ENCODE measurements at regions not wholly inside any gene's neighbourhood (a gene's known extent, or its start where the extent isn't known, plus 50 kb on each side); places are given as distances from the start of the nearest gene placed in this dataset.
"Not testable (repeated sequence)": the region's sequence is repeated elsewhere in the genome, so short reads cannot be mapped to it uniquely, and the experiment has no call there.

DNA sequence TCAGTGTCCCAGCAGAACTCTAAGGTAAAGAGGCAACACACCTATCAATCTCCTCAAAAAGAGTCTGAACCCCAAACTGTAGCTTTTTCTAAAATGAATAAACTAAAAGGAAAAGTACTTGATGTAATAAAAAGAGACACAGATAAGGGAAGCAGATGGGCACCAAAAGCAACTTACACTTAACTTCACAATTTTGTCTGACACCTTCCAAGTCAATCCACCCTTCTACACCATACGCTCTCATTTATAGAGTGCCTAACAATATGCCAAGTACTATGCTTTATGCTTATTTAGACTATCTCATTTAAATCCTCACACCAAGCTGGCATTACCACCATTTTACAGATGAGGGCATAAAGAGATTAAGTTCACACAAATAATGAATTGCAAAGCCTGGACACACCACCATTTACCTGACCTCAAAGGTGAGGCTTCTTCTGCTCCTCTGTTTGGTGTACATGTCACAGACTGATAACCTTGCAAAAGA is 90.6 kb upstream of the DST start:
- TF ChIP-seq, protein P1, sequence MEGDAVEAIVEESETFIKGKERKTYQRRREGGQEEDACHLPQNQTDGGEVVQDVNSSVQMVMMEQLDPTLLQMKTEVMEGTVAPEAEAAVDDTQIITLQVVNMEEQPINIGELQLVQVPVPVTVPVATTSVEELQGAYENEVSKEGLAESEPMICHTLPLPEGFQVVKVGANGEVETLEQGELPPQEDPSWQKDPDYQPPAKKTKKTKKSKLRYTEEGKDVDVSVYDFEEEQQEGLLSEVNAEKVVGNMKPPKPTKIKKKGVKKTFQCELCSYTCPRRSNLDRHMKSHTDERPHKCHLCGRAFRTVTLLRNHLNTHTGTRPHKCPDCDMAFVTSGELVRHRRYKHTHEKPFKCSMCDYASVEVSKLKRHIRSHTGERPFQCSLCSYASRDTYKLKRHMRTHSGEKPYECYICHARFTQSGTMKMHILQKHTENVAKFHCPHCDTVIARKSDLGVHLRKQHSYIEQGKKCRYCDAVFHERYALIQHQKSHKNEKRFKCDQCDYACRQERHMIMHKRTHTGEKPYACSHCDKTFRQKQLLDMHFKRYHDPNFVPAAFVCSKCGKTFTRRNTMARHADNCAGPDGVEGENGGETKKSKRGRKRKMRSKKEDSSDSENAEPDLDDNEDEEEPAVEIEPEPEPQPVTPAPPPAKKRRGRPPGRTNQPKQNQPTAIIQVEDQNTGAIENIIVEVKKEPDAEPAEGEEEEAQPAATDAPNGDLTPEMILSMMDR (IDR thresholded peaks at IDR 0.05; ENCODE audit: low read depth, low read length) = no peak
- no peak overlapping the region for H3K4me3 ChIP-seq (ENCODE audit: low read depth, low read length)

DNA sequence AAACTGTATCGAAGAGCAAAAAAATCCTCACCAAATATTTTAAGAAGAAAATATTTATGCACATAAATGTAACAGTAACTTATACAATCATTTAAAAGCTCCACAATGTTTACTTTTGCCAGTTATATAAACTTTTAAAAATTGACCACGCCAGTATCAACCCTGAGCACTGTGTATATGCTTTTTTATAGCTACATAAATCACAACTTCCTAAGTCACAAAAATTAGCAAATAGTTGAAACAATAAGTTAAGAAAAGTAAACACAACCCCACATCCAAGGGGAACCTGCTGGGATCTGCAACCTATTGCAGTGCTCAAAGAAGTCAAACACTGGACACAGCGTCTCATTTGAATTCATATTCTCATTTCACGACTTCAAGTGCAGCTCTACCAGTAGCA is 89.8 kb upstream of the DST start:
- H3K4me3 ChIP-seq (ENCODE audit: low read depth, low read length) = no peak overlapping the region
- TF ChIP-seq, protein P1 (IDR thresholded peaks at IDR 0.05; ENCODE audit: low read depth, low read length) = no peak

DNA sequence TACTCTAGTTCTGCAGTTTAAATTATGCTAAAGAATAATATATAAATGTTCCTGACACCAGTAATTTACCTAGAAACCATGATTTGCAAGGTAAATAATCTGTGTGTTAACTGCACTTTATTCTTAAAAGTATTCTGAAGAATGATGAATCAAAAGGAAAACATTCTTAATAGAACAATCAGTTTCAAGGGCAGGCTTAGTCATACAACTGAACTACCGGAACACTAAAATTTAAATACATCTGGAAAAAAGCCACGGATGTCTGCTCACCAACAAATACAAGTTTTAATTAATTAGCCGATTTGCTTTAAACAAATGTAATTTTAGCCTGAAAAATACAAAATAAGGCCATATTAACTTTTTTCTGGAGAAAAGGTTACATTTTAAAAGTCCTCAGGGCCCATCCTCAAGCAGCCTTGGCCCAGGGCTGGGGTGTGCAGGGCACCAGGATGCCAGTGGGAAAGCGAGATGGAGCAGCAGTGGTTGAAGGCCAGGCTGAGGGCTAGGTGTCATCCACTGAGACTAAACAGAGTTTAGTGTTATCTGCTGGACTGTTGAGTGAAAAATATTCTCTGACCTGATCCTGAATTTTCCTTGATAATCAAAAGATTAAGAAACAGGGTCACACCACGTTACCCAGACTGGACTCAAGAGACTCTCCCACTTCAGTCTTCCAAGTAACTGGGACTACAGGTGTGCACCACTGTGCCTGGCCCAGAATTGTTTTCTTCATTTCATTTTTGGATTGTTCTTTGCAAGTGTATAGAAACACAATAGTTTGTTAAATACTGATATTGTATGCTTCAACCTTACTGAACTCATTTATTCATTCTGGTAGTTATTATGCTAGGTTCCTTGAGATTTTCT is 88.2 kb upstream of the DST start:
- TF ChIP-seq, protein P1 (IDR thresholded peaks at IDR 0.05; ENCODE audit: low read depth, low read length) = no peak

DNA sequence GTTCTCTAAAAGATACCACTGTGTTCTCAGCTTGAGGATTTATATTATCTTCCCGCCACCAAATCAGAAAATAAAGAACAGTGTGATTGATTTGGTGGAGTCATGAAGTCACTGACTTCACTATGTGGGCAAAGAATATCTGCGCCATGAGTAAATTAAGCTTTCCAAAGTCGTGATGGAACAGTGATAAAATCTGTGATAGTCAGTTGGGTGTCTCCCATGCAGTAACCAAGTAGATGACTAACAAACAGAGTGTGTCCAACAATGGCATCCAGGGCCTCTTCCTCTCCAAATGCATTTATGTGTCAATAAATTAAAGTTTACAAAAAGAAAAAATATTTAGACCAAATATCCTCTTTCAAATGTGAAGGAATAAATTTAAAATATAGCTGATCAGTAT is 87.0 kb upstream of the DST start:
- H3K4me3 ChIP-seq (ENCODE audit: low read depth, low read length) = no peak overlapping the region
- TF ChIP-seq, protein P1 (IDR thresholded peaks at IDR 0.05; ENCODE audit: low read depth, low read length) = no peak

More for the DNA sequence above, 88.2 kb upstream of the DST start:
- H3K4me3 ChIP-seq (ENCODE audit: low read depth, low read length) = no peak overlapping the region

DNA sequence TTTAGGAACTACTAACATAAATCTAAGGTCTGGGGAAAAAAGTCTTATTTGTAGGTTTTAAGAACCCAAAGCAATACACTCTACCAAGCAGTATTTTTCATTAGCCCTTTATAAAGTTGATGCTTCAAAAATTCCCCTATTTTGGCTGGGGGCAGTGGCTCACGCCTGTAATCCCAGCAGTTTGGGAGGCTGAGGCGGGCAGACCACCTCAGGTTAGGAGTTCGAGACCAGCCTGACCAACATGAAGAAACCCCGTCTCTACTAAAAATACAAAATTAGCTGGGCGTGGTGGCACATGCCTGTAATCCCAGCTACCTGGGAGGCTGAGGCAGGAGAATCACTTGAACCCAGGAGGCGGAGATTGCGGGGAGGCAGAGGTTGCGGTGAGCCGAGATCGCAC is 86.5 kb upstream of the DST start:
- H3K4me3 ChIP-seq (ENCODE audit: low read depth, low read length) = not testable (repeated sequence)

DNA sequence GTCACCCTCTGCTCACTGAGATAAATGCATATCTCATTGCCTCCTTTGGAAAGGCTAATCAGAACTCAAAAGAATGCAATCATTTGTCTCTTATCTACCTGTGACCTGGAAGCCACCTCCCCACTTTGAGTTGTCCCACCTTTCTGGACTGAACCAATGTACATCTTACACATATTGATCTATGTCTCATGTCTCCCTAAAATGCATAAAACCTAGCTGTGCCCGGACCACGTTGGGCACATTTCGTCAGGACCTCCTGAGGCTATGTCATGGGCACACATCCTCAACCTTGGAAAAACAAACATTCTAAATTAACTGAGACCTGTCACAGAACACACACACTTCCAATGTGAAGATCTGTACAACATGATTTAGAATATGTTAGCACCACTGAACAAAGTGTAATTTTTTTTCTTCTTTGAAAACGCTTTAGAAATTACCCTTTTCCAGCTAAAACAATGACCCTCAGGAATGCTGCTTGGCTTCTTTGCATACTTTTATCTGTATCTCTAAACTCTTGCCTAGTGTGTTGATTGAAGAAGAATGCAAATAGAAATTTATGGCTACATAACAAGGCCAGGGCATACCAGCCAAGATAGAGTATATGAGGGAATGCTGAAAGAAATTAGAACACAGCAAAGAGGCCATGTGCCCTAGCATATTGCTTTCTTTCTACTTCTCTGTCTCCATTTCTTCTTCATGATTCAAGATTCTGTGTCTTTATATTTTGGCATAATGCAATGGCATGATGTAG is 84.6 kb upstream of the DST start:
- H3K4me3 ChIP-seq (ENCODE audit: low read depth, low read length) = no peak overlapping the region
- TF ChIP-seq, protein P1 (IDR thresholded peaks at IDR 0.05; ENCODE audit: low read depth, low read length) = no peak

DNA sequence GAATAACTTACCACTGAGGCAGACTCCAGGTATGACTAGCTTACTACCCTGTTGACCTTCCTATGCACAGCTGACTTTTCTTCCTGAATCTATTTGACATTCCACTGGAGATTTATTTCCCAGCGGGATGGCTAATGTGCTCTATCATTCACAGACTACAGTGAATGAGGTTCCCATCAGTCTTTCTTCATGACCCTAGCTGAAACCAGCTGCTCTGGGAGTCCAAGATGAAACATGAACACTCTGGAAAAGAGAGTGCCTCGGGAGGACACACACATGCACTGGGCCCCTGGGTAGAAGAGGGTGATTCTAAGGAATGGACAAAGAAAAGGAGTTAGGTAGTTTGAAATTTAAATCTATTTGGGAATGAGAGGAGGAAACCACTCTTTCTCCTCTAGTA is 82.6 kb upstream of the DST start:
- TF ChIP-seq, protein P1 (IDR thresholded peaks at IDR 0.05; ENCODE audit: low read depth, low read length) = no peak
- no peak overlapping the region for H3K4me3 ChIP-seq (ENCODE audit: low read depth, low read length)

All from WI38 (cell line).